Natural killer cell (primary cell): ENCODE measurements at regions not wholly inside any gene's neighbourhood (a gene's known extent, or its start where the extent isn't known, plus 50 kb on each side); places are given as distances from the start of the nearest gene placed in this dataset.

Experiments used
- ATAC-seq, 3 donors: fragments of 150-1000 bp in 2 of 3; fragments of 200-7000 bp in 1 of 3; cut with Tn5 transposase; 1 replicate in 1 of 3; 2 replicates in 2 of 3; pipeline ENCODE4 v1.10.0; 2021; ENCODE audit warnings: mild to moderate bottlenecking in 2 of 3, moderate library complexity in 2 of 3
- DNase-seq, 2 donors: peaks; one replicate each; pipeline versions ENCODE4 v3.0.0 to v3.0.0-alpha.2; 2013 to 2021; ENCODE audit warnings: mixed read lengths in 1 of 2
- H3K27ac ChIP-seq: one replicate; pipeline ENCODE4 v1.5.1; 2013; ENCODE audit warnings: mild to moderate bottlenecking, low read length
- H3K27me3 ChIP-seq: one replicate; pipeline ENCODE4 v1.6.1; 2013; ENCODE audit warnings: low read length; ENCODE audit not compliant: control insufficient read depth, insufficient read depth
- H3K36me3 ChIP-seq: one replicate; pipeline ENCODE4 v1.6.1; 2013; ENCODE audit warnings: low read length; ENCODE audit not compliant: control insufficient read depth, insufficient read depth
- H3K4me1 ChIP-seq: one replicate; pipeline ENCODE4 v1.6.1; 2013; ENCODE audit warnings: low read length; ENCODE audit not compliant: control insufficient read depth, insufficient read depth
- H3K4me3 ChIP-seq: one replicate; pipeline ENCODE4 v1.5.1; 2013; ENCODE audit warnings: low read length
- H3K9me3 ChIP-seq: one replicate; pipeline ENCODE4 v1.6.1; 2013; ENCODE audit warnings: low read length; ENCODE audit not compliant: control insufficient read depth, insufficient read depth
- H3K27ac Mint-ChIP-seq, 2 donors: one replicate each; pipeline ENCODE4 v1.8.0; 2022; ENCODE audit warnings: mild to moderate bottlenecking in 2 of 2, mixed read lengths in 2 of 2, moderate library complexity in 1 of 2
- H3K27me3 Mint-ChIP-seq, 2 donors: one replicate each; pipeline ENCODE4 v1.8.0; 2022; ENCODE audit warnings: low read depth in 2 of 2, mixed read lengths in 2 of 2
- H3K36me3 Mint-ChIP-seq: one replicate; pipeline ENCODE4 v1.8.0; 2022; ENCODE audit warnings: mixed read lengths
- H3K4me1 Mint-ChIP-seq, 2 donors: one replicate each; pipeline ENCODE4 v1.8.0; 2022; ENCODE audit warnings: mixed read lengths in 2 of 2
- H3K4me3 Mint-ChIP-seq: one replicate; pipeline ENCODE4 v1.8.0; 2022; ENCODE audit warnings: mild to moderate bottlenecking, moderate library complexity, mixed read lengths
- H3K9me3 Mint-ChIP-seq, 2 donors: one replicate each; pipeline ENCODE4 v1.8.0; 2022; ENCODE audit warnings: mixed read lengths in 2 of 2
- CTCF ChIP-seq: fragments of 200-600 bp; IDR thresholded peaks from one replicate; pipeline ENCODE4 v1.8.0; 2022; ENCODE audit warnings: antibody characterized with exemption
- WGBS: methylation state at CpG from one replicate; pipeline ENCODE4 v1.1.7; 2013; ENCODE audit warnings: missing lambda C conversion rate; ENCODE audit not compliant: insufficient coverage; 5-methylcytosine and 5-hydroxymethylcytosine counted together
- intact Hi-C: fragments of 100-400 bp; cut with micrococcal nuclease; formaldehyde crosslinking; loops from one replicate; pipeline ENCODE4 v1.14.2; 2022

- H3K27ac ChIP-seq, result no peak overlapping the region
- Mint-ChIP-seq H3K27ac (no peak overlapping the region), H3K4me1 (peaks cover 0 to 14% of the 10 kb centered on the region in 2 donors), H3K9me3 (no peaks in the 10 kb centered on the region), H3K36me3 (no peaks in the 10 kb centered on the region), H3K4me3 (no peak overlapping the region), H3K27me3 (peaks cover 0 to 3% of the 10 kb centered on the region in 2 donors)
- TF ChIP-seq CTCF, result no peak
- H3K9me3 ChIP-seq, result no peaks in the 10 kb centered on the region
- ATAC-seq (no peak), DNase-seq (no peak)
- 79% methylated on average over 3 of the region's 4 CpGs for WGBS
- H3K36me3 ChIP-seq, result no peaks in the 10 kb centered on the region
- intact Hi-C loops, result no loop called here
- no peaks in the 10 kb centered on the region for H3K27me3 ChIP-seq
- no peaks in the 10 kb centered on the region for H3K4me1 ChIP-seq
- no peak overlapping the region for H3K4me3 ChIP-seq
Observed at GRCh38 chr2:144682248-144682647, 162.3 kb upstream of the ZEB2 start.

GRCh38 chr2:144681389-144681788 lies 161.5 kb upstream of the ZEB2 start:
- intact Hi-C loops, result no loop called here
- no peak overlapping the region for H3K27ac Mint-ChIP-seq
- H3K4me1 Mint-ChIP-seq, result peaks cover 0 to 6% of the 10 kb centered on the region in 2 donors

GRCh38 chr2:144679942-144680341 lies 160.0 kb upstream of the ZEB2 start:
- H3K36me3 Mint-ChIP-seq, result no peaks in the 10 kb centered on the region
- no peaks in the 10 kb centered on the region for H3K4me1 Mint-ChIP-seq
- Histone ChIP-seq H3K27ac (no peak overlapping the region), H3K4me1 (no peaks in the 10 kb centered on the region), H3K9me3 (no peaks in the 10 kb centered on the region), H3K27me3 (no peaks in the 10 kb centered on the region), H3K4me3 (no peak overlapping the region), H3K36me3 (no peaks in the 10 kb centered on the region)
- WGBS, result 71% methylated on average over 5 of the region's 5 CpGs
- intact Hi-C loops, result no loop called here
- no peaks in the 10 kb centered on the region for H3K9me3 Mint-ChIP-seq
- H3K27me3 Mint-ChIP-seq, result peaks cover 0 to 3% of the 10 kb centered on the region in 2 donors
- no peak for DNase-seq
- TF ChIP-seq CTCF, result no peak
- no peak for ATAC-seq
- H3K27ac Mint-ChIP-seq, result no peak overlapping the region
- H3K4me3 Mint-ChIP-seq, result no peak overlapping the region

More at GRCh38 chr2:144681389-144681788, 161.5 kb upstream of the ZEB2 start:
- H3K9me3 Mint-ChIP-seq, result no peaks in the 10 kb centered on the region
- no peak overlapping the region for H3K27ac ChIP-seq
- no peak for ATAC-seq
- no peaks in the 10 kb centered on the region for H3K9me3 ChIP-seq
- no peaks in the 10 kb centered on the region for H3K36me3 Mint-ChIP-seq
- H3K4me3 ChIP-seq, result no peak overlapping the region
- no peaks in the 10 kb centered on the region for H3K27me3 ChIP-seq
- no peak overlapping the region for H3K4me3 Mint-ChIP-seq
- no peak for TF ChIP-seq CTCF
- H3K36me3 ChIP-seq, result no peaks in the 10 kb centered on the region
- H3K4me1 ChIP-seq, result no peaks in the 10 kb centered on the region
- DNase-seq, result no peak
- H3K27me3 Mint-ChIP-seq, result peaks cover 0 to 3% of the 10 kb centered on the region in 2 donors

- Mint-ChIP-seq H3K36me3 (no peaks in the 10 kb centered on the region), H3K4me3 (no peak overlapping the region), H3K9me3 (no peaks in the 10 kb centered on the region), H3K4me1 (no peaks in the 10 kb centered on the region), H3K27ac (no peak overlapping the region), H3K27me3 (peaks cover 0 to 3% of the 10 kb centered on the region in 2 donors)
- no peak for TF ChIP-seq CTCF
- no peaks in the 10 kb centered on the region for H3K9me3 ChIP-seq
- WGBS, result 83% methylated on average over 1 of the region's 1 CpG
- H3K27me3 ChIP-seq, result no peaks in the 10 kb centered on the region
- ATAC-seq, result no peak
- no peaks in the 10 kb centered on the region for H3K4me1 ChIP-seq
- H3K36me3 ChIP-seq, result no peaks in the 10 kb centered on the region
- DNase-seq, result no peak
- intact Hi-C loops, result no loop called here
- H3K27ac ChIP-seq, result no peak overlapping the region
- H3K4me3 ChIP-seq, result no peak overlapping the region
Observed at GRCh38 chr2:144678736-144679135, 158.8 kb upstream of the ZEB2 start.
